ENCODE measurements at regions not wholly inside any gene's neighbourhood (a gene's known extent, or its start where the extent isn't known, plus 50 kb on each side); places are given as distances from the start of the nearest gene placed in this dataset.

GRCh38 chr18:41872206-41872605 is 82.8 kb upstream of the PIK3C3 start:
- TF ChIP-seq SUZ12 (IDR thresholded peaks at IDR 0.05; ENCODE audit: extremely low read depth, insufficient read depth, insufficient read length): no peak
- TF ChIP-seq ZNF274 (IDR thresholded peaks at IDR 0.05; ENCODE audit: low read depth, low read length): no peak

Data from NT2/D1 (cell line).